ENCODE measurements at regions not wholly inside any gene's neighbourhood (a gene's known extent, or its start where the extent isn't known, plus 50 kb on each side); places are given as distances from the start of the nearest gene placed in this dataset.

GRCh38 chr1:38115682-38116202 lies 69.1 kb upstream of the POU3F1 start:
- no peak for FAIRE-seq

GRCh38 chr1:38115226-38115625 lies 68.6 kb upstream of the POU3F1 start:
- FAIRE-seq (no peak), DNase-seq (ENCODE audit: insufficient read length, low spot score) (no peak)
- no peak for TF ChIP-seq POLR2A (IDR thresholded peaks at IDR 0.05; ENCODE audit: low read depth, low read length)

More at GRCh38 chr1:38115682-38116202, 69.1 kb upstream of the POU3F1 start:
- DNase-seq (ENCODE audit: insufficient read length, low spot score): no peak
- no peak for TF ChIP-seq POLR2A (IDR thresholded peaks at IDR 0.05; ENCODE audit: low read depth, low read length)

GRCh38 chr1:38114241-38115026 lies 67.8 kb upstream of the POU3F1 start:
- FAIRE-seq (no peak), DNase-seq (ENCODE audit: insufficient read length, low spot score) (no peak)
- TF ChIP-seq POLR2A (IDR thresholded peaks at IDR 0.05; ENCODE audit: low read depth, low read length): no peak

GRCh38 chr1:38113159-38113666 lies 66.6 kb upstream of the POU3F1 start:
- no peak for DNase-seq (ENCODE audit: insufficient read length, low spot score)
- TF ChIP-seq POLR2A (IDR thresholded peaks at IDR 0.05; ENCODE audit: low read depth, low read length): no peak
- FAIRE-seq: no peak

- DNase-seq (ENCODE audit: insufficient read length, low spot score) (no peak), FAIRE-seq (no peak)
- TF ChIP-seq POLR2A (IDR thresholded peaks at IDR 0.05; ENCODE audit: low read depth, low read length): no peak
Measured at GRCh38 chr1:38111589-38111988, 65.0 kb upstream of the POU3F1 start.

GRCh38 chr1:38105267-38105666 lies 58.7 kb upstream of the POU3F1 start:
- DNase-seq (ENCODE audit: insufficient read length, low spot score) (no peak), FAIRE-seq (no peak)
- no peak for TF ChIP-seq POLR2A (IDR thresholded peaks at IDR 0.05; ENCODE audit: low read depth, low read length)

GRCh38 chr1:38102636-38103035 lies 56.0 kb upstream of the POU3F1 start:
- FAIRE-seq (no peak), DNase-seq (ENCODE audit: insufficient read length, low spot score) (no peak)
- TF ChIP-seq POLR2A (IDR thresholded peaks at IDR 0.05; ENCODE audit: low read depth, low read length): no peak

GRCh38 chr1:38101037-38101785 lies 54.6 kb upstream of the POU3F1 start:
- FAIRE-seq (no peak), DNase-seq (ENCODE audit: insufficient read length, low spot score) (no peak)
- no peak for TF ChIP-seq POLR2A (IDR thresholded peaks at IDR 0.05; ENCODE audit: low read depth, low read length)

- no peak for DNase-seq (ENCODE audit: insufficient read length, low spot score)
- no peak for TF ChIP-seq POLR2A (IDR thresholded peaks at IDR 0.05; ENCODE audit: low read depth, low read length)
- no peak for FAIRE-seq
Measured at GRCh38 chr1:38098101-38098847, 51.7 kb upstream of the POU3F1 start.

GRCh38 chr1:38097284-38097898 lies 50.8 kb upstream of the POU3F1 start:
- DNase-seq (ENCODE audit: insufficient read length, low spot score) (no peak), FAIRE-seq (no peak)
- no peak for TF ChIP-seq POLR2A (IDR thresholded peaks at IDR 0.05; ENCODE audit: low read depth, low read length)

All from H54 (cell line).